HG03025 (cell line): ENCODE measurements at regions not wholly inside any gene's neighbourhood (a gene's known extent, or its start where the extent isn't known, plus 50 kb on each side); places are given as distances from the start of the nearest gene placed in this dataset.

Experiments
- ATAC-seq: cut with Tn5 transposase; IDR thresholded peaks from one replicate; pipeline ENCODE4 v1.9.1; 2021; ENCODE audit warnings: mild to moderate bottlenecking, moderate library complexity; ENCODE audit not compliant: unreplicated experiment, low FRiP score

GRCh38 chr10:104505521-104506042 lies 135.5 kb upstream of the SORCS3 start:
- ATAC-seq: no peak

- ATAC-seq: no peak
These were observed 131.1 kb upstream of the SORCS3 start for GRCh38 chr10:104509981-104510380.

- ATAC-seq: no peak
These were observed 130.4 kb upstream of the SORCS3 start for GRCh38 chr10:104510644-104511043.

GRCh38 chr10:104512800-104513199 lies 128.3 kb upstream of the SORCS3 start:
- no peak for ATAC-seq

GRCh38 chr10:104515678-104516199 lies 125.4 kb upstream of the SORCS3 start:
- ATAC-seq: no peak

DNA sequence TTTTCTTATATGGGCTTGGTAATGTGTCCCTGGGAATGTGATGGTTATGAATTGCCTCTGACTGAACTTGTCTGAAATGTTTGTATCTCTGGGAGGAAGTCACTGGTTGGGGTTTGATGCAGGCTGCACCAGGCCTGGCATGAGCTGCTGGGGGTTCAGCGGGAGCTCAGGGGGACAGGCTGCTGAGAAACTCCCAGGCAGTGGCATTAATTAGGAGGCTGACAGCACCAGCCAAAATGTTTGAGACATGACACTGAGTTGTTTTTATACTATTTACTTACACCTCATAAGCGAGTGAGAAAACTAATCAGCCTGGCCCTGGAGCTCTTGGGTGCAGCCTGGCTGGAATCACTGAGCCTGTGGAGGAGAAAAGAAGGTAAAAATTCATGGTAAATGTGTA lies 124.1 kb upstream of the SORCS3 start:
- ATAC-seq: no peak

- ATAC-seq: no peak
These were observed 123.1 kb upstream of the SORCS3 start for GRCh38 chr10:104517946-104518345.

- no peak for ATAC-seq
These were observed 122.2 kb upstream of the SORCS3 start for GRCh38 chr10:104518891-104519290.

- no peak for ATAC-seq
These were observed 120.4 kb upstream of the SORCS3 start for GRCh38 chr10:104520653-104521052.

GRCh38 chr10:104521901-104522694 lies 119.0 kb upstream of the SORCS3 start:
- no peak for ATAC-seq

- no peak for ATAC-seq
These were observed 114.9 kb upstream of the SORCS3 start for GRCh38 chr10:104526188-104526587.

- no peak for ATAC-seq
These were observed 114.1 kb upstream of the SORCS3 start for GRCh38 chr10:104527013-104527412.

- no peak for ATAC-seq
These were observed 100.9 kb upstream of the SORCS3 start for GRCh38 chr10:104540181-104540580.

DNA sequence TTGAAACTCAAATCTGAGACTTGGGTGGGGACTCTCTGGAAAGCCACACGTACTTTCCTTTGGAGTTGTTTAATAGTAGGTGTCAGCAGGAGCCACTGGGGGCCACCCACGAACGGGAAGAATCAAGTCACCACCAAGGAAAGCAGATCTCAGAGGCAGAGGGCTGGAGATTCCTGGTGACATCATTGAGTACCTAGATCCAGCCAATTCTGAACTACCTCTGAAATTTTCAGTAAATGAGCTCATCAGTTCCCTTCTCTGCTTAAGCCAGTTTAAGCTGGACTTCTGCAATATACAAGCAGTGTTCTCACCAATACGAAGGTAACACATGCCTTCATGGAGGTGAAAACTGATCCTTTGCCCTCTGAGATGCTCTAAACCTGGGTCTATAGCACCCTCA lies 99.3 kb upstream of the SORCS3 start:
- no peak for ATAC-seq

DNA sequence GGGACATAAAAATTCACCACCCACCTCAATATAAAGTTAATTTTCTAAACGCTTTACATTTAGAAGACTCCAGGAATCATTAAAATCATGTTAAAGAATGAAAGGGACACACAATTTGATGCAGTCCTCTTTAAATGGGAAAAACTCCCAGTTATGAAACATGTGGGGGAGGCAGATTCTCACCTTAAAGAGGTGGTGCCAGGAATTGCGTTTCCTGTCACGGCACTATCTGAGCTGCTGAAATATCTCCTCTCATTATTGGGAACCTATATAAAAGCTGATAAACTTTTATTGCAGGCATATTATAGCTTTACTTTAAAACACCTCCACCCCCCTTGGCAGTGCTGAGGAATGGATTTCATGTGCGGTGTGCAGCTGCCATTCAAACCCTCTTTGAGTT lies 94.8 kb upstream of the SORCS3 start:
- ATAC-seq: no peak

DNA sequence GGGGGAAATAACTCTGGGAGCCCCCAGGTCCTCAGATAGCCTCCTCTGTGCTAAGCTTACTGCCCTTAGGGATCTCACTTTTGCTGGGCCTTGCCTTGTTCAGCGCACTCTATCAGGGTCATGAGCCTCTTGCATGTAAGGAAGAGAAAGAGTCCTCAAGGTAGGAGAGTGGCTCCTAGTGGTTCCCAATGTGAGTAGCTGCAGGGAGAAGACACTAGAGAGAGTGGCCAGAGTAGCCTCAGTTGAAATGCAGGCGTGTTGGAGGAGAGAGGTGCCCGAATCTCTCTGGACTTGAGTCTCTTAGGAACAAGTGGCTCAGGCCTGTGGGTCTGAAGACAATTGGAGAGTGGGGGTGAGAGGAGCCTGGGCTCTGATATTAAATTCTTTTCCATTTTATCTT lies 94.3 kb upstream of the SORCS3 start:
- no peak for ATAC-seq

- no peak for ATAC-seq
These were observed 93.0 kb upstream of the SORCS3 start for GRCh38 chr10:104548090-104548489.

GRCh38 chr10:104556831-104557230 lies 84.3 kb upstream of the SORCS3 start:
- no peak for ATAC-seq

DNA sequence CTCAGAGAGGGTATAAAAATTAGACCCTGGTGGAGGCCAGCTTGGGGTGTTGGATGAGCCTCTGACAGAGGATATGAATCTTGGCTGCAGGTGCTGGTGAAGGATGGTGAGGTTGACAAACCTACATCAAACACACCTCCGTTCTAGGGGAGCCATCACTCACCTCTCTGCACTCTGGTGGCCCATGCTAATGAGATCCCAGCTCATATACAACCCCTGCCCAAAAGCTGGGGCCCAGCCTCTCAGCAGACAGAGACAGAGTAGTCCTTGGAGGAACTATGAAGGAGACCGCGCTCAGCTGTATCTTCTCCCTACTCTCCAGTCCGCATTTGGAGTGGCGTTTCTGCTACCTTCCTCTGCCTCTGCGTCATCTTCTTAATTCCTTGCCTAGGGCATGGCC lies 83.1 kb upstream of the SORCS3 start:
- ATAC-seq: no peak

GRCh38 chr10:104559935-104560334 lies 81.2 kb upstream of the SORCS3 start:
- no peak for ATAC-seq

DNA sequence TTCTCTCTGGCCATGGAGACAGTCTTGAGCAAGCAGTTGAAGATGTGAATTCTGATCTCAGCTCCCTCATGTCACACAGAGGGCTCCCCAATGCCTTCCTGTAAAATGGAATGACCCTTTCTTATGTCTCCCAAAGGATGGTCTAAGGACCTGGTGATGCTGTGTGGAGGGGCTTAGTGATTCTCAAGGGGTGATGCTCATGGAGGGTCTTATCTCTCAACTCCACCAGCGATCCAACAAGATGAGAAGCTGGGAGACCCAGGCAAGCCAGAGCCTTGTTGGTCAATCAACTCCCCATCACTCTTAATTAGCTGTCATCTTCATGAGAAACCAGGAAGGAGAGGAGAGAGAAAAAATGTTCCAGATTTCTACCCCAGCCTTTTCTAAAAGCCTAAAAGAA lies 78.0 kb upstream of the SORCS3 start:
- no peak for ATAC-seq

DNA sequence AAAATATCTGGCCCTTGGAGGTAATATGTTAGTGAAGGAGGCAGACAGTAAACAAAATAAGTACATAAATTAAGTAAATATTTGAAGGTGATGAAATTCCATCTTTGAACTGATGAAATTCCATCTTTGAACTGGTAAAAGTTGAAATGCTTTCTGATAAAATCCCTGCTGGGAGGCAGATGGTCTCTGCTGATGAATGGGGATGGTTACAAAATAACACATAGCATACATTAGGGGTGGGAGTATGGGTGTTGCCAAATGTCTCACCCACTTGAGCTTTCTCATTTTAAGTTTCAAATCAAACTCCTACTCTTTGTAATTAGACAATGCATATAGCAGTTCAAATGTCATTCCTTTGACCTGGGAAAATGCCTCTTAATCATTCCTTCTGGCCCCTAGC lies 77.5 kb upstream of the SORCS3 start:
- no peak for ATAC-seq
